HEK293T (cell line): ENCODE measurements at regions not wholly inside any gene's neighbourhood (a gene's known extent, or its start where the extent isn't known, plus 50 kb on each side); places are given as distances from the start of the nearest gene placed in this dataset.

Experiments used
- CTCF ChIA-PET: fragments of 350-600 bp; formaldehyde crosslinking; extraction: SDS; loops from one replicate; lab custom pipeline; 2021; ENCODE audit warnings: antibody characterized with exemption, inconsistent platforms; lab: Yijun Ruan, JAX
- POLR2A ChIA-PET: fragments of 350-600 bp; formaldehyde crosslinking; extraction: SDS; loops from one replicate; lab custom pipeline; 2020; ENCODE audit warnings: antibody characterized with exemption, inconsistent platforms; lab: Yijun Ruan, JAX
- DNase-seq: peaks from one replicate; pipeline ENCODE4 v3.0.0; 2012; ENCODE audit warnings: mixed read lengths; ENCODE audit errors: extremely low spot score
- ARNT ChIP-seq: fragments of 450-650 bp; IDR thresholded peaks from 2 replicates; pipeline ENCODE4 v1.6.1; 2017; ENCODE audit warnings: mild to moderate bottlenecking
- BHLHE40 ChIP-seq: fragments of 450-650 bp; IDR thresholded peaks from 2 replicates; pipeline ENCODE4 v1.6.1; 2016; ENCODE audit warnings: mild to moderate bottlenecking, moderate library complexity, borderline replicate concordance
- CTBP1 ChIP-seq: fragments of 450-650 bp; IDR thresholded peaks from 2 replicates; pipeline ENCODE4 v1.6.1; 2016; ENCODE audit warnings: borderline replicate concordance
- ELF4 ChIP-seq: fragments of 450-650 bp; IDR thresholded peaks from 2 replicates; pipeline ENCODE4 v1.6.1; 2017; ENCODE audit warnings: antibody characterized with exemption
- FOXA1 ChIP-seq: fragments of 450-650 bp; IDR thresholded peaks from 2 replicates; pipeline ENCODE4 v1.6.1; 2016; ENCODE audit warnings: mild to moderate bottlenecking
- FOXK2 ChIP-seq: fragments of 450-650 bp; IDR thresholded peaks from 2 replicates; pipeline ENCODE4 v1.6.1; 2016; ENCODE audit warnings: mild to moderate bottlenecking
- FOXM1 ChIP-seq: fragments of 450-650 bp; IDR thresholded peaks from 2 replicates; pipeline ENCODE4 v1.6.1; 2017; ENCODE audit warnings: mild to moderate bottlenecking, borderline replicate concordance
- HDGF ChIP-seq: fragments of 450-650 bp; IDR thresholded peaks from 2 replicates; pipeline ENCODE4 v1.6.1; 2017; ENCODE audit warnings: antibody characterized with exemption, borderline replicate concordance
- L3MBTL2 ChIP-seq: fragments of 450-650 bp; conservative IDR thresholded peaks from 2 replicates; pipeline ENCODE4 v1.6.1; 2016; ENCODE audit warnings: mild to moderate bottlenecking
- LEF1 ChIP-seq: fragments of 450-650 bp; IDR thresholded peaks from 2 replicates; pipeline ENCODE4 v1.6.1; 2017; ENCODE audit warnings: mild to moderate bottlenecking, borderline replicate concordance
- NFRKB ChIP-seq: fragments of 450-650 bp; IDR thresholded peaks from 2 replicates; pipeline ENCODE4 v1.6.1; 2016; ENCODE audit warnings: mild to moderate bottlenecking, moderate library complexity
- PKNOX1 ChIP-seq: fragments of 450-650 bp; IDR thresholded peaks from 2 replicates; pipeline ENCODE4 v1.6.1; 2016
- SP1 ChIP-seq: fragments of 450-650 bp; IDR thresholded peaks from 2 replicates; pipeline ENCODE4 v1.6.1; 2017
- SUZ12 ChIP-seq: fragments of 450-650 bp; IDR thresholded peaks from 2 replicates; pipeline ENCODE4 v1.6.1; 2016; ENCODE audit warnings: mild to moderate bottlenecking
- TARDBP ChIP-seq: fragments of 450-650 bp; IDR thresholded peaks from 2 replicates; pipeline ENCODE4 v1.6.1; 2016
- ZNF384 ChIP-seq: fragments of 450-650 bp; IDR thresholded peaks from 2 replicates; pipeline ENCODE4 v1.6.1; 2016

GRCh38 chr11:106177311-106177710, 99.8 kb downstream of the AASDHPPT start:
- CTCF ChIA-PET, result no interaction called here

GRCh38 chr11:106178361-106178760, 100.9 kb downstream of the AASDHPPT start:
- no peak for DNase-seq
- ChIA-PET POLR2A (no interaction called here), CTCF (no interaction called here)
- no peak for TF ChIP-seq ARNT
- TF ChIP-seq NFRKB, result no peak
- no peak for TF ChIP-seq ZNF384
- TF ChIP-seq L3MBTL2, result no peak
- TF ChIP-seq BHLHE40, result no peak
- no peak for TF ChIP-seq SP1
- TF ChIP-seq FOXM1, result no peak
- TF ChIP-seq FOXK2, result no peak
- no peak for TF ChIP-seq LEF1
- no peak for TF ChIP-seq TARDBP
- no peak for TF ChIP-seq FOXA1
- TF ChIP-seq CTBP1, result no peak
- no peak for TF ChIP-seq HDGF
- no peak for TF ChIP-seq ELF4
- no peak for TF ChIP-seq SUZ12

More at GRCh38 chr11:106177311-106177710, 99.8 kb downstream of the AASDHPPT start:
- POLR2A ChIA-PET, result no interaction called here
- no peak for TF ChIP-seq TARDBP
- TF ChIP-seq LEF1, result no peak
- TF ChIP-seq FOXM1, result no peak
- no peak for TF ChIP-seq FOXA1
- no peak for TF ChIP-seq PKNOX1
- TF ChIP-seq ELF4, result no peak
- TF ChIP-seq ZNF384, result no peak
- TF ChIP-seq HDGF, result no peak
- TF ChIP-seq CTBP1, result no peak
- no peak for TF ChIP-seq FOXK2
- no peak for TF ChIP-seq SP1
- TF ChIP-seq NFRKB, result no peak
- no peak for TF ChIP-seq L3MBTL2
- no peak for TF ChIP-seq BHLHE40
- TF ChIP-seq SUZ12, result no peak
- TF ChIP-seq ARNT, result no peak
- no peak for DNase-seq

- ChIA-PET POLR2A (no interaction called here), CTCF (interaction anchor here (0.6 kb wide), 1 partner anchor 141 kb away, joined by 6 read pairs; no protein-coding TSS in a partner anchor)
- no peak for TF ChIP-seq ARNT
- no peak for TF ChIP-seq FOXA1
- no peak for TF ChIP-seq L3MBTL2
- no peak for DNase-seq
These were observed 101.6 kb downstream of the AASDHPPT start for GRCh38 chr11:106179048-106179447.

GRCh38 chr11:106186630-106187029, 109.2 kb downstream of the AASDHPPT start:
- ChIA-PET CTCF (interaction anchor here (0.6 kb wide), 1 partner anchor 31 kb away, joined by 6 read pairs; no protein-coding TSS in a partner anchor), POLR2A (no interaction called here)
- no peak for TF ChIP-seq ELF4
- TF ChIP-seq CTBP1, result no peak
- no peak for TF ChIP-seq LEF1
- no peak for TF ChIP-seq HDGF
- no peak for TF ChIP-seq ARNT
- no peak for TF ChIP-seq FOXA1
- TF ChIP-seq SP1, result no peak
- no peak for TF ChIP-seq PKNOX1
- no peak for TF ChIP-seq ZNF384
- no peak for DNase-seq

- TF ChIP-seq FOXA1, result no peak
- no peak for TF ChIP-seq ZNF384
- TF ChIP-seq CTBP1, result no peak
- TF ChIP-seq ARNT, result no peak
- no peak for TF ChIP-seq HDGF
- TF ChIP-seq FOXK2, result no peak
- no peak for TF ChIP-seq PKNOX1
- TF ChIP-seq NFRKB, result no peak
- TF ChIP-seq TARDBP, result no peak
- no peak for TF ChIP-seq L3MBTL2
- TF ChIP-seq BHLHE40, result no peak
- no peak for TF ChIP-seq FOXM1
- TF ChIP-seq ELF4, result no peak
- TF ChIP-seq SUZ12, result no peak
- no peak for TF ChIP-seq LEF1
- TF ChIP-seq SP1, result no peak
- no peak for DNase-seq
- POLR2A ChIA-PET, result no interaction called here
- CTCF ChIA-PET, result no interaction called here
These were observed 110.5 kb downstream of the AASDHPPT start for GRCh38 chr11:106187860-106188456.

GRCh38 chr11:106193956-106194355, 116.5 kb downstream of the AASDHPPT start:
- no peak for DNase-seq
- ChIA-PET POLR2A (no interaction called here), CTCF (no interaction called here)
- TF ChIP-seq NFRKB (no peak), SP1 (no peak), ELF4 (no peak), FOXA1 (no peak), BHLHE40 (no peak), ZNF384 (no peak), L3MBTL2 (no peak), HDGF (no peak), ARNT (no peak)
